HG03095 (cell line): ENCODE measurements at regions not wholly inside any gene's neighbourhood (a gene's known extent, or its start where the extent isn't known, plus 50 kb on each side); places are given as distances from the start of the nearest gene placed in this dataset.
"Not testable (repeated sequence)": the region's sequence is repeated elsewhere in the genome, so short reads cannot be mapped to it uniquely, and the experiment has no call there.

Experiments used
- ATAC-seq: cut with Tn5 transposase; IDR thresholded peaks from one replicate; pipeline ENCODE4 v1.9.1; 2021; ENCODE audit warnings: moderate library complexity; ENCODE audit not compliant: unreplicated experiment

DNA sequence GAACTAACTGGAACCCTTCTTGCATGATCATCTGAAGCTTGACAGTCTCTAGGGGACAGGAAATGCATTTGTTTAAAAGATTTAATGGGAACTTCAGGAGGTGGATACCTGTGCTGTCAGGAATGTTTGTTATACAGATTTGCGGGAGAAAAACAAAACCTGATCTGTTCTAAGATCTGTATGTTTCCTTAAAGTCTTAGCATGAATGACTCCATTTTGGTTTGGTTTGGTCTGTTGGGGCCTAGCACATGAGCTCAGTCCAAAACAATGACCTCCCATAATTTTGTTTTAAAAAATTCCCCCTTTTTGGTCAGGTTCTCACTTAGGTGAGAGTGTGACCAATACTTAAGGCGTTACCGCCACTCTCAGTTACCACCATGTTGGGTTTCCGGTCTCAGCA lies 138.7 kb downstream of the AKR1D1 start:
- ATAC-seq, result no peak

DNA sequence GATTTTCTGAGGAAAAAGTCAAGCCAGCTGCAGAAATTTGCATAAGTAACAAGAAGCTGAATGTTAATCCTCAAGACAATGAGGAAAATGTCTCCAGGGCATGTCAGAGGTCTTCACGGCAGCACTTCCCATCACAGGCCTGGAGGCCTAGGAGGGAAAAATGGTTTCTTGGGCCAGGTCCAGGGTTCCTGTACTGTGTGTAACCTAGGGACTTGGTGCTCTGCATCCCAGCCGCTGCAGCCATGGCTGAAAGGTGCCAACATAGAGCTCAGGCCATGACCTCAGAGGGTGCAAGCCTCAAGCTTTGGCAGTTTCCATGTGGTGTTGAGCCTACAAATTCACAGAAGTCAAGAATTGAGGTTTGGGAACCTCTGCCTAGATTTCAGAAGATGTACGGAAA lies 144.1 kb downstream of the AKR1D1 start:
- ATAC-seq, result not testable (repeated sequence)

DNA sequence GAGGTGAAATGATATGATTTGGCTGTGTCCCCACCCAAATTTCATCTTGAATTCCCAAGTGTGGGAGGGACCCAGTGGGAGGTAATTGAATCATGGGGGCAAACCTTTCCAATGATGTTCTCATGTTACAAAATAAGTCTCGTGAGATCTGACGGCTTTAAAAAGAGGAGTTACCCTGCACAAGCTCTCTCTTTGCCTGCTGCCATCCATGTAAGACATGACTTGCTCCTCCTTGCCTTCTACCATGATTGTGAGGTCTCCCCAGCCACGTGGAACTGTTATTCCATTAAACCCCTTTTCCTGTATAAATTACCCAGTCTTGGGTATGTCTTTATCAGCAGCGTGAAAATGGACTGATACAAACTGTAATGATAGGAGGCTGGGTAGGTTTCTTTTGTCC lies 145.1 kb downstream of the AKR1D1 start:
- not testable (repeated sequence) for ATAC-seq

DNA sequence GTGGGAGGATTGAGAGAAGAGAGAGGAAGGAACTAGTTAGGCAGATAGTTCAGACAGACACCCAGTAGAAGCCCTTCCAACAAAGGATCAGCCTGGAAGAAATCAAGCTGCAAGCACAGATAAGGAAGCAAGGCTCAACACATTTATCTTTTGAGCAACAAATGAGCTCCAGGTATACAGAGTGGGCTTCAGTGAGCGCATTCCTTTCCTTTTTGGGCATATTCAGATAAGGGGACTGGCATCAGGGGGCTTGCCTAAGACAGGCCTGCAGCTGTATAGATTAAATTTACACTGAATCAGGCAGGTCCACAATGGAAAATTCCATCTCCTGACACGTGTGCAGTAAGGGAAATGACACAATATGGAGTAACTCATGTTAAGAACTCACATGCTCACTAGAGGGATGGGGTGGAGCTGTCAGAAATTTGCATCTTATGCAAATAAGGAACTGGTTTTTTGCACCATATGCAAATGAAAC lies 147.2 kb downstream of the AKR1D1 start:
- no peak for ATAC-seq

DNA sequence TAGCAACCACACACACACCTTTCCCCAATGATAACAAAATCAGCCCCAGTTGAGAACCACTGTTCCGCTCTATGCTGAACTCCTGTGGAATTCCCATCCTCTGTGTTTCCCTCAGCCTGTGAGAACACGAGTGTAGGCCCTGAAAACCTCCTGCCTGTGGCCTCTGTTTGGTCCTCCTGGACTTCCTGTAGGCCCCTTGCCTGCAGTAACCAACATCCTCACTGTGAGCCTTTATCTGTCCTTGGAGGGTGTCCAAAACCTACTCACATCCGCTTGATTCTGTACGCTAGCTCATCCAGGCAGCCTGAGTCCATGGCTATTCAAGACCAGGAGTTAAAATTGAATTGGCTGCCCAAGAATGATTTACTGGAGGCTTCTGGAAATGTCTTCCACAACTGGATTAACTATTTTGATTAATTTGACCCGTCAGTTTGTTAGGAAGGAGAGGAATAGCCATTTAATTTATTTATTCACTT lies 149.8 kb downstream of the AKR1D1 start:
- ATAC-seq, result no peak

DNA sequence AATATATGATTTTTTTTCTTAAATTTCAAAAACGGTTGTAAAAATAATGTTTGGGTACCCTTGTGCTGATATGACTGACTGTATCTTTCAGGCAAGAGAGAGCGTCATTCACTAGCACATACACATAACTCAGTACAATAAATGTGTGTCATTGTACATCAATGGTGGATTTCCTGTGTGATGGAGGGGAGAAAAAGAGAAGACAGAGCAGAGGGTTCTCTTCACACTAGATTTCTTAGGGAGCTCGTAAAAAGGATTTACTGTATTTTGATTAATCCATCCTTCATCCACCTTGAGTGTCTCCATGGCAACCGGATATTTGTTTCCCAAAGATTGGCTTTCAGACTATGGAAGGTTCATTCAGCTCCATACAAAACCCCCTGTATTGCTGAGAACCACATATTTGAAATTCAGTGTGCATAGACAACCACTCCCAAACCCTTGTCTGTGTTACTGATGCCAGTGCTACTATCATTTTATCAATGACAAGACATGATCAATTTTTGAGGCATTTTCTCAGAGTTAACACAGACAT lies 150.6 kb downstream of the AKR1D1 start:
- ATAC-seq, result no peak

DNA sequence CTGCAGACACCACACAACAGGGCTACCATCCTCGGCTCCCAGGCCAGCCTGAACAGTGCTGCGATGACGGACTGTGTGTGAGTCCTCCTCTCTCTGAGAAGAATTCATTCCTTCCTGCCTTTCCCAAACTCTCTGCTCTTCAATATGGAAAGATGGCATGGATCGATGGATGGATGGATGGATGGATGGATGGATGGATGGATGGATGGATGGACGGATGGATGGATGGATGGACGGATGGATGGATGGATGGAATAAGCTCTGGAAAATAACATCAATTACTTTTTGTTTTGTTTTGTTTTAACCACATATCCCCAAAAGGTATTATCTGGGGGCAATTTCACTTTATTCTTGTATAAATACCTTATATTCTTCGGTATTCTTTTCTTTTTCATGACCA lies 151.9 kb downstream of the AKR1D1 start:
- no peak for ATAC-seq

DNA sequence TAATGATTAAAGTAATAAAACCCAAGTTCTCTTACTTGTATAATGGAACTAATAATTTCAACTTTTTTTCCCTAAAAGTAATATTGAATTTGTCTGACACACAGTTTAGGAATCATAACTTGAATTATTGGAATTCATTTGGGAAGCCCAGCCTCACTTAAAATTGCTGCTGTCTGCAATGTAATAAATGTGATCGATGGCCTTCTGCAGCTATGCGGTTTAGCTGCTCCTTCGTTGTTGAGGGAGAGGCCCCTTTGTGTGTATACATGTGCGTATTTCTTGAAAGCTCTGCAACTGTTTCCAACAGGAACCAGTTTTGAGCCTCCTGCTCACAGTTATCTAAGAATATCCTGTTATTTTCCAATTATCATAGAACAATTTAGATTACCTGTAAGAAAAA lies 152.5 kb downstream of the AKR1D1 start:
- no peak for ATAC-seq

DNA sequence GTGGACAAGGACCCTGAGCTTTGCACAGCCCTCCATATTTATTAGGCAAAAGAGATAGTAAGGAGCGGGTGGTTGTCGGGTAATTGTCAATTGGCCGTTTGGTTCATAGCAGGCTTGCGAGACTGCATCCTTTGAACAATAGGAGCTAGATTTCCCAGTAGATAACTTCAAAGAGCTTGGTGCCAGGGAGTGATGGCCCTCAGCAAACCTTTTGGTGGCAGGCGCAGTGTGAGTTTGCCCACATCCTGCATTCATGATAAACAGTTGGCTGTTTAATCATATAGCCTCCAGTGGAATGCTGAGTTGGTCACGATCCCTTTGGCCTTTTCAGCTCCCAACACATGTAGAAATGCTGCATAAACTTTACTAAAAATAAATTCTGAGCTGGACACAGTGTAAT lies 156.9 kb downstream of the AKR1D1 start:
- no peak for ATAC-seq

DNA sequence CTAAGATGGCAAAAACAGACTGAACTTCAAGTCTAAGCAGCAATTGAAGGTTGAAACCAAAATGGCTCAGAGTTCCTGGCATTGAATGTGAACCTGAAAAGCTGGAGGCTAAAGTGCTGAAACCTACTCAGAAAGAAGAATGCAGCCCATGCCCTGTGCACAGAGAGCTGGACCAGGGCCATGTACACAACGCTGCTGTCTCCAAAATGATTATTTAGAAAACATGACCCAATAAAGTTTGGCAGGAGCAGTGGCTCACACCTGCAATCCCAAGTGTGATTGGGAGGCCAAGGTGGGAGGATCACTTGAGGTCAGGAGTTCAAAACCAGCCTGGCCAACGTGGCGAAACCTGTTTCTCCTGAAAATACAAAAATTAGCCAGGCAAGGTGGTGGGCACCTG lies 158.9 kb downstream of the AKR1D1 start:
- ATAC-seq, result no peak

DNA sequence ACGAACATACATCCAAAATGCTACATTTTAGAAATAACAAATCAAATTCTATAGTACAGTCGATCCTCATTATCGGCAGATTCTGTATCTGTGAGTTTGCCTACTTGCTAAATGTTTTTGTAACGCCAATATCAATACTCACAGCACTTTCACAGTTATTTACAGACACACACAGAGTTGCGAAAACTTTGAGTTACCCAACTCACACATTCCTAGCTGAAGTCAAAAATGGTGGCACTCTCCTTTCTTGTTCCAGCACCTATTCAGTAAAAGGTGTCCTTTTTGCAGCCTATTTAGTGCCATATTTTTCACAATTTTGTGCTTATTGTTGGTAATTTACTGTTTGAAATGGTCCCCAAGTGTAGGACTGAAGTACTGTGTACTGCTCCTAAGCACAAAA lies 161.7 kb downstream of the AKR1D1 start:
- no peak for ATAC-seq

DNA sequence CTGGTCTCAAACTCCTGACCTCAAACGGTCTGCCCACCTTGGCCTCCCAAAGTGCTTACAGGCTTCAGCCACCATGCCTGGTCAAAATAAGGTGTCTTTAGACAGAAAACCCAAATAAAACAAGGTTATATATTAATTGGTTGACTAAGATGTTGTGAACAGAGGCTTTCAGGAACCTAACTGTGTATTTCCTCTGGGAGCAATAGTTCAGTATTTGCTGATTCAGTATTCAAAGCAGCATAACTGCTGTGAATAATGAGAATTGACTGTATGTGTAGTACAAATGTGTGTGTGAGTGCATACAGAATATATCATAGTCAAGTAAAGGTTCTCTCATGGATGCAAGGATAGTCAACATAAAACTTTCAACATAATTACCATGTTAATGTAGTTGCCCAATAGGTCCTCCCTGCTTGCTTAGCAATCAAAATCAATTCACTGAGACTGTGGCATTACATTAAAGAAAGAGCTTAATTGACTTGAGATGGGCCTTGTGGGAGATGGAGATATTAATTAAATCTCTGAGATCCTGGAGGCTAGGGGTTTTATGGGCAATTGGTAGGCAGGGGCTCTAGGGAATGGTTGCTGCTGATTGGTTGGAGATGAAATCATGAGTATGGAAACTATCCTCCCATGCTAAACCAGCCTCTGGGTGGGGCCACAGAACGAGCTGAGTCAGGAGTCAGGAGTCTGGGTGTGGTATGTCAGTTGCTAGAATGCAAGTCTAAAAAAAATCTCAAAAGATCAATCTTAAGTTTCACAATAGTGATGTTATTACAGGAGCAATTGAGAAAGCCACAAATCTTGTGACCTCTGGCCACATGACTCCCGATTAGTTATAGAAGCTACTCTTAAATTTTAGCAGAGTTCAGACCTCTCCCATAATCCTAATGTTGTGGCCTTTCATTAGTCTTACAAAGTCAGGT lies 162.7 kb downstream of the AKR1D1 start:
- no peak for ATAC-seq

DNA sequence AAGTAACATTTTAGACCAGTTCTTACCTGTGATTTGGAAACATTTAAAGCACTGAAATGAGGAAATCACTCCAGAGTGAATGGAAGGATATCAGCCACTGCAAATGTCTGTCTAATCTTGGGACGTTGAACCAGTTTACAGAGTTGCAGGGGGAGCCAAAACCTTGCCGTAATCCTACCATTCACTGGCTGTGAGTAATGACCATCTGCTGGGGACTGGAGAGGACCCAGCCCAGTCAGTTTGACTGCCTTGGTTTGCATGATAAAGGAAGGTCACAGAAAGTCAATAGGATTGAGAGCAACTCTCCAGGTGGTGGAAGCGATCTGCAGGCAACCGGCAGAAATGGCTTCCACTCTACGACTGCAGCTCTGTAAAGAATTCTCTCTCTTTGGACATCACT lies 167.2 kb downstream of the AKR1D1 start:
- no peak for ATAC-seq

DNA sequence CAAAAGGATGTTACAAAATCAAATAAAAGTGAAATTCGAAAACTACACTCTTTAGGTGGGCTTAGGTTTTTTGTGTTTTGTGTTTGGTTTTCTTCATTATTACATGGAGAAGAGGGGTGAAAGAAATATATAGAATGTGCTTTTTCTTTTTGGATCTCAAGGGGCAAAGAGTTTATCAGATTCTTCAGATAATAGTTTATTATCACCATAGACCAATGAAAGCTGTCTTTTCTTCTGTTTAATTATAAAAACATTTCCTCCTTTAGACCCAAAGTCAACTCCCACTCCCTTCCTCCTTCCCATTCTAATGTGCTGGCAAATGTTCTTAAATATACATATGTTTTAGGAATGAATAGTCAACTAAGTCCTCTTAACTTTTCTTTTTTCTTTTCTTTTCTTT lies 167.6 kb downstream of the AKR1D1 start:
- no peak for ATAC-seq

DNA sequence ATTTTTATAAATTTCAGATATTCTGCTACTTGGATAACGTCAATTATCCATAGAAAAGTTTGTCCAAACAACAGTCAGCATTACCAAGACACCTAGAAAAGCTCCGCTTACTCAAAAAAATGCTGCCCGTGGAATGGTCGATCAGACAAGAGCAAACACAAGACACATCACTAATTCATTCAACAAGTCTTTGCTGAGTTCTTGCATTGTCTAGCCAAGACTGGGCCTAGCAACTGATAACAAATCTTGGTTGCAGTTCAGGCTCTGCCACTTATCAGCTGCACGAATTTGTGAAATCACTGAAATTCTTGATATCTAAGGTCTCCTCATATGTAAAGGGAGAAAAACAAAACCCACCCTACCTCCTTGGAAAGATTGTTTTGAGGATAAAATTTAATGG lies 168.3 kb downstream of the AKR1D1 start:
- ATAC-seq, result no peak

DNA sequence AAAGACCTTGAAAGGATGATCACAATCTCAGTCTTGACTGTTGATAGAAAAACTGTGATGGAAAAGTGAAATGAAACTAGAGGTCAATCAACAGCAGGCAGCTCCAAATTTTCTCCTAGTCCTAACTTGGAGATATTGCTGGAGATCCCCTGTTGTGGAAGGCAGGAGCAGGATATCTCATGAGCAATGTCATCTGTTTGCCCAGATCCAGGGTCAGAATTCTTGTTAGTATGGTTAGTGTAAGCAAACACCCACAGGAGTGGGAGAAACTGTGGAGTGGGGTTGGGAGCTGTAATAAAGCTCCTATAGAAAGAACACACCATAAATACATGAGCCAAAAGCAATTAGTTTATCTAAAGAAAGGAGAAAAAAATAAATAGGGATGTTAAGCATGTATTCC lies 169.0 kb downstream of the AKR1D1 start:
- no peak for ATAC-seq

DNA sequence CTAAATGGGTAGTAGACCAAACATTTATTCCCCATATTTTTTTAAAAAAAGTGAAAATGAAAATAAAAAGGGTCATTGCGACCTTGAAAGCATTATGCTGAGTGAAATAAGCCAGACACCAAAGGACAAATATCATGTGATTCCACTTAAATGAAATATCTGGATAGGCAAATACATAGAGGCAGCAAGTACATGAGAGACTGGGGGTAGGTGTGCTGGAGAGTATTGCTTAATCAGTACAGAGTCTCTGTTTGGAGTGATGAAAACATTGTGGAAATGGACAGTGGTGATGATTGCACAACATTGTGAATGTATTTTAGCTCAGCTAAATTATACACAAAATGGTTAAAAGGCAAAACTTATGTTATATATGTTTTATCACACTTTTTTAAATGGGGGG lies 169.4 kb downstream of the AKR1D1 start:
- no peak for ATAC-seq

DNA sequence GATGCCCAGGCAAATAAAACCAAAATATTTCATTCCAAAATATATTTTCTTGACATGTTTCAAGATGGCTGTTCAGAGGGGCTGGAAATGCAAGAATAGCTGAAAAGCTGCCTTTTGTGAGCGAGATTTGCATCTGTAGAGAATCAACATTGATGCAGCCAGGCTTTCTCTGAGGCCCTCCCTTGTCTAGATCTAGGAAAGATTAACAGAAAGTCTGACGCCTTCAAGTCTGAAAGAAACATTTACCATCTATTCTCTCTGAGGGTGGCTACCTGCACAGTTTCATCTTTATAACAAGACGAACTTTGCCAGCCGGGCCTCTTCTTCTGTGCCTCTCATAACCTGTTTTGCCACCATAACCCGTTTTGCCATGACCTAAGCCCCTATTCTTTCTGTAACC lies 170.2 kb downstream of the AKR1D1 start:
- ATAC-seq, result no peak

DNA sequence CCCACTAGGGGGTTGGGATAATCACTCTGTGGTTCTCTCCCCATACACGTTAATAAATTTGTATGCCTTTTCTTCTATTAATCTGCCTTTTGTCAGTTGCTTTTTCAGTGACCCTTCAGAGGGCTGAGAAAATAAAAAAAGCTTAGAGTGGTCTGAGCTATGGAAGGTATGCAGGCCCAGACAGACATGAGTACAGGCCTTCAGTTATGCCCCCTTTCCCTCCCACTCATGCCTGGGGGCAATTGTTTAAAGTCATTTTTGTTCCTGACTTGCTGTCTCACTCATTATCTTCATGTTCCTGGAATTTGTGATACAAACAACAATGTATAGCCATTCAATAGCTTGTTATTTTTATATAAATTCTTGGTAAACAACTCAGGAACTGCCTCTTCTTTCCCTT lies 170.8 kb downstream of the AKR1D1 start:
- ATAC-seq, result no peak

DNA sequence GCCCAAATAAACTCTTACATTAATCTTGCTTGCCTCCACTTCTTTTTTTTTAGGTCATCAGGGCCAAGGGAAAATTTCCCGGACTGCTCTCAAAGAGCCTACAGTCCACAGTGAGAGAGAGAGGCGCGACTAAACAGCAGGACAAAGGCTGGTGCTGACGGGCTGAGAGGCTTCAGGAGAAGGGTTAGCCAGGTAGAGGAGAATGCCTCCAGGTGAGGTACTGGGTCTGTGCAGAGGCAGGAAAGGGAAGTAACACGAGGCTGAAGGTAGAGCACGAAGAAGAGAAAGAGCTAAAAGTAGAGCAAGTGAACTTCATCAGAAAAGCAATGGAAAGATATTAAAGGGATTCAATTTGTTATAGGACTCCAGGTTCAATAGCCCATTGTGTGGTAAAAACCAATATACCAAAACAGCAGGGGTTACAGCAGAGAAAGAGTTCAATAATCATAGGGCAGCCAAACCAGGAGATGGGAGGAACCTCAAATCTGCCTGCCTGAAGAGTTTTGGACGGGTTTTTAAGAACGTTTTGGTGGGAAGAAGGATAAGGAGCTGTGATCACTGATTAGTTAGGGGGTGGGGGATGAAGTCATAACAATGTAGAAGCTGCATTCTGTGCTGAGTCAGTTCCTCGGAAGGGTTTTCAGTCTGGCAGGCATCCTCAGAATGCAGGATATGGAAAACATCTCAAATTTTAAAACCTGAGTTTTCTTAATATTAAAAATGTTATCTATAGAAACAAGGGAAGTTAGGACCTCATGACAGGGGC lies 171.5 kb downstream of the AKR1D1 start:
- no peak for ATAC-seq

DNA sequence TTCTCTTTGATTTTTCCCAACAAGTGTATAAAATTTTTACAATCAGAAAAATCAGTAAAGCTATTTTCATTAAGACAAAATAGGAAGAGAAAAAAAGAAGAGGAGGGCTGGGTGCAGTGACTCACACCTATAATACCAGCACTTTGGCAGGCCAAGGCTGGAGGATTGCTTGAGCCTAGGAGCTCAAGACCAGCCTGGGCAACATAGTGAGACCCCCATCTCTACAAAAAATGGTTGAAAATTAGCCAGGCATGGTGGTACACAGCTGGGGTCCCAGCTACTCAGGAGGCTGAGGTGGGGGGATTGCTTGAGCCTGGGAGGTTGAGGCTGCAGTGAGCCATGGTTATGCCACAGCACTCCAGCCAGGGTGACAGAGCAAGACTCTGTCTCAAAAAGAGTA lies 172.3 kb downstream of the AKR1D1 start:
- no peak for ATAC-seq

DNA sequence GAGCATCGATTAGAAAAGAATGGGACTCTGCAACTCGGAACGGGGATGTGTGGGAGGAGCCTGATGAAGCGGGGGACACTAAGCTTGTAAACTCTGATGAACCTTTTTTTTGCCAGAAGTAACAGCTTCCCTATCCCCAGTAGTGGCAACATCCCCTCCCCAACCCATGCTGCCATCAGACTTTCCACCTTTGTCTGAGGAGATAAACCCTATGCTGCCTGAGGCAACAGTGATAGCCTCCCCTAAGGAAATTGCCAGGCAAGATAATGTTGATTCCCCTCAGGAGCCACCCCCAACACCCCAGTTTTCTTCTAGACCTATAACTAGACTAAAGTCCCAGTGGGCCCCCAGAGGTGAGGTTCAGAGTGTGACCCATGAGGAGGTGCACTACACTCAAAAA lies 173.7 kb downstream of the AKR1D1 start:
- no peak for ATAC-seq
